Activated B cell treated with CpG ODN at 0.5 μM for 24 hours (primary cell): ENCODE measurements at regions not wholly inside any gene's neighbourhood (a gene's known extent, or its start where the extent isn't known, plus 50 kb on each side); places are given as distances from the start of the nearest gene placed in this dataset.

Source experiments
- ATAC-seq: fragments of 200-7000 bp; cut with Tn5 transposase; one replicate; pipeline ENCODE4 v1.10.0; 2021; ENCODE audit warnings: low read depth, mild to moderate bottlenecking, moderate library complexity
- CTCF ChIA-PET: fragments of 350-600 bp; sonication (Branson Sonifier 250); formaldehyde crosslinking; loops from one replicate; lab custom pipeline; 2021; ENCODE audit warnings: antibody characterized with exemption; lab: Charles Lee
- POLR2A ChIA-PET: fragments of 350-600 bp; sonication (Branson Sonifier 250); formaldehyde crosslinking; loops from one replicate; lab custom pipeline; 2021; ENCODE audit warnings: antibody characterized with exemption; lab: Charles Lee
- DNase-seq: peaks from one replicate; pipeline ENCODE4 v3.0.0; 2022
- H3K27ac Mint-ChIP-seq: one replicate; pipeline ENCODE4 v1.8.0; 2020; ENCODE audit warnings: mixed read lengths
- H3K27me3 Mint-ChIP-seq: one replicate; pipeline ENCODE4 v1.8.0; 2021; ENCODE audit warnings: mixed read lengths
- H3K36me3 Mint-ChIP-seq: one replicate; pipeline ENCODE4 v1.8.0; 2021; ENCODE audit warnings: low read depth, mixed read lengths
- H3K4me1 Mint-ChIP-seq: one replicate; pipeline ENCODE4 v1.8.0; 2021; ENCODE audit warnings: mixed read lengths
- H3K4me3 Mint-ChIP-seq: one replicate; pipeline ENCODE4 v1.8.0; 2020; ENCODE audit warnings: mild to moderate bottlenecking, mixed read lengths
- H3K9me3 Mint-ChIP-seq: one replicate; pipeline ENCODE4 v1.8.0; 2020; ENCODE audit warnings: mixed read lengths
- CTCF ChIP-seq: fragments of 200-600 bp; IDR thresholded peaks from one replicate; pipeline ENCODE4 v1.8.0; 2022; ENCODE audit warnings: antibody characterized with exemption, mild to moderate bottlenecking
- intact Hi-C: fragments of 100-400 bp; cut with micrococcal nuclease; formaldehyde crosslinking; loops from one replicate; pipeline ENCODE4 v1.15.1; 2024

GRCh38 chr1:36737767-36738166 is 255.1 kb upstream of the CSF3R start:
- Mint-ChIP-seq H3K4me3 (no peak overlapping the region), H3K4me1 (no peaks in the 10 kb centered on the region), H3K9me3 (peaks cover 3% of the 10 kb centered on the region), H3K27me3 (peaks cover 37% of the 10 kb centered on the region), H3K27ac (no peak overlapping the region), H3K36me3 (no peaks in the 10 kb centered on the region)
- no peak for TF ChIP-seq CTCF
- ATAC-seq = no peak
- intact Hi-C loops = no loop called here
- no peak for DNase-seq
- ChIA-PET CTCF (no interaction called here), POLR2A (no interaction called here)

- H3K27me3 Mint-ChIP-seq = peaks cover 42% of the 10 kb centered on the region
- no peak for ATAC-seq
Measured at GRCh38 chr1:36737038-36737555, 254.4 kb upstream of the CSF3R start.

GRCh38 chr1:36735939-36736730 is 253.4 kb upstream of the CSF3R start:
- Mint-ChIP-seq H3K4me3 (no peak overlapping the region), H3K4me1 (no peaks in the 10 kb centered on the region), H3K27ac (no peak overlapping the region), H3K9me3 (peaks cover 3% of the 10 kb centered on the region), H3K36me3 (no peaks in the 10 kb centered on the region), H3K27me3 (peaks cover 46% of the 10 kb centered on the region)
- no peak for TF ChIP-seq CTCF
- DNase-seq (no peak), ATAC-seq (no peak)
- ChIA-PET POLR2A (no interaction called here), CTCF (no interaction called here)
- intact Hi-C loops = no loop called here

More at GRCh38 chr1:36737038-36737555, 254.4 kb upstream of the CSF3R start:
- DNase-seq = no peak
- peaks cover 3% of the 10 kb centered on the region for H3K9me3 Mint-ChIP-seq
- intact Hi-C loops = no loop called here
- H3K36me3 Mint-ChIP-seq = no peaks in the 10 kb centered on the region
- no peak overlapping the region for H3K4me3 Mint-ChIP-seq
- H3K4me1 Mint-ChIP-seq = no peaks in the 10 kb centered on the region
- CTCF ChIA-PET = no interaction called here
- POLR2A ChIA-PET = no interaction called here
- H3K27ac Mint-ChIP-seq = no peak overlapping the region
- TF ChIP-seq CTCF = no peak

GRCh38 chr1:36735436-36735835 is 252.7 kb upstream of the CSF3R start:
- POLR2A ChIA-PET = no interaction called here
- H3K27me3 Mint-ChIP-seq = peaks cover 46% of the 10 kb centered on the region

More at GRCh38 chr1:36735436-36735835, 252.7 kb upstream of the CSF3R start:
- CTCF ChIA-PET = no interaction called here
- ATAC-seq = no peak
- no peak for DNase-seq
- Mint-ChIP-seq H3K9me3 (no peaks in the 10 kb centered on the region), H3K27ac (no peak overlapping the region), H3K4me3 (no peak overlapping the region), H3K36me3 (no peaks in the 10 kb centered on the region), H3K4me1 (no peaks in the 10 kb centered on the region)
- intact Hi-C loops = no loop called here
- TF ChIP-seq CTCF = no peak
